ENCODE measurements at regions not wholly inside any gene's neighbourhood (a gene's known extent, or its start where the extent isn't known, plus 50 kb on each side); places are given as distances from the start of the nearest gene placed in this dataset.

DNA sequence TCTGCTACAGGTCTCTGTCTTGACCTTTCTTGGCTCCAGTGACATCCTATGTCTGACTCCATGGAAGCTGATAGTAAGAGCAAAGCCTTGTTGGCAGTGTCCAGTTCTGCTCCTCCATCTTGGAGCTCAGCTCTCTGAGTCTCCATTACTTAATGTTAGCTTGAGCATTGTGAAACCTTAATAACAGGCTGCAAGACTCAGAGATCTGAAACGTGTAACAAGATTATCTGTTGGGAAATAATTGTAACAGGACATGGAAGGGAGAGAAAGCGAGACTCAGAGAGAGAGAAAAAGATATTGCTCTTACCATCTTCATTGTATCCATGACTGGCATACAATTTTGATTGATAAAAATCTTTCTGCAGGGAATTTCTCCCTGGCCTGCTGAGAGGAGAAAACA, 1365.7 kb downstream of the AACS start:
- no peaks in the 10 kb centered on the region for H3K27me3 ChIP-seq (ENCODE audit: insufficient read depth, poor library complexity, severe bottlenecking)

DNA sequence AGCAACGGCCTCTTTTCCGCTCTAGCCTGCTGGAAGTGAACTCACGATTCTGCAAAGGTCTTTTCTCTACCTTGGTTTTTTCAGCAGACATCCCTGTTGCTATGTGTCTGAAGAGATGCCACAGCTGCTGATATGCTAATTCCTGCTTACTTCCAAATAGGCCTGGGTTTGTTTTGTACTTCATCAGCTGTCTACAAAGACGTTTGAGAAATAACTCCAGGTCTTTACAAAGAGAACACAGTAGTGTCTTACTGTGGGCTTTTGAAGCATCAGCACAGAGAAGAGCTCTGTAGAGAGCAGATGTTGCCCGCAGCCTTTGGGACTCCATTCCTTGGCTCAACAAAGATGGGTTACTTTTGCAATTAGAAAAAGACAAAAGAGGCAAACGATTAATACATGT, 1366.5 kb downstream of the AACS start:
- DNase-seq (ENCODE audit: low read depth in 1 of 2, low spot score in 1 of 2): no peak
- Histone ChIP-seq H3K27ac (replicated peaks) (no peak overlapping the region), H3K4me3 (replicated peaks; ENCODE audit: insufficient read depth, low read length) (no peak overlapping the region), H3K27me3 (ENCODE audit: insufficient read depth, poor library complexity, severe bottlenecking) (no peaks in the 10 kb centered on the region)
- TF ChIP-seq GABPA (IDR thresholded peaks at IDR 0.05; ENCODE audit: low read depth): no peak
- TF ChIP-seq, protein P1, sequence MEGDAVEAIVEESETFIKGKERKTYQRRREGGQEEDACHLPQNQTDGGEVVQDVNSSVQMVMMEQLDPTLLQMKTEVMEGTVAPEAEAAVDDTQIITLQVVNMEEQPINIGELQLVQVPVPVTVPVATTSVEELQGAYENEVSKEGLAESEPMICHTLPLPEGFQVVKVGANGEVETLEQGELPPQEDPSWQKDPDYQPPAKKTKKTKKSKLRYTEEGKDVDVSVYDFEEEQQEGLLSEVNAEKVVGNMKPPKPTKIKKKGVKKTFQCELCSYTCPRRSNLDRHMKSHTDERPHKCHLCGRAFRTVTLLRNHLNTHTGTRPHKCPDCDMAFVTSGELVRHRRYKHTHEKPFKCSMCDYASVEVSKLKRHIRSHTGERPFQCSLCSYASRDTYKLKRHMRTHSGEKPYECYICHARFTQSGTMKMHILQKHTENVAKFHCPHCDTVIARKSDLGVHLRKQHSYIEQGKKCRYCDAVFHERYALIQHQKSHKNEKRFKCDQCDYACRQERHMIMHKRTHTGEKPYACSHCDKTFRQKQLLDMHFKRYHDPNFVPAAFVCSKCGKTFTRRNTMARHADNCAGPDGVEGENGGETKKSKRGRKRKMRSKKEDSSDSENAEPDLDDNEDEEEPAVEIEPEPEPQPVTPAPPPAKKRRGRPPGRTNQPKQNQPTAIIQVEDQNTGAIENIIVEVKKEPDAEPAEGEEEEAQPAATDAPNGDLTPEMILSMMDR (IDR thresholded peaks at IDR 0.05; ENCODE audit: insufficient read depth, low read length): no peak
- TF ChIP-seq, protein P2, sequence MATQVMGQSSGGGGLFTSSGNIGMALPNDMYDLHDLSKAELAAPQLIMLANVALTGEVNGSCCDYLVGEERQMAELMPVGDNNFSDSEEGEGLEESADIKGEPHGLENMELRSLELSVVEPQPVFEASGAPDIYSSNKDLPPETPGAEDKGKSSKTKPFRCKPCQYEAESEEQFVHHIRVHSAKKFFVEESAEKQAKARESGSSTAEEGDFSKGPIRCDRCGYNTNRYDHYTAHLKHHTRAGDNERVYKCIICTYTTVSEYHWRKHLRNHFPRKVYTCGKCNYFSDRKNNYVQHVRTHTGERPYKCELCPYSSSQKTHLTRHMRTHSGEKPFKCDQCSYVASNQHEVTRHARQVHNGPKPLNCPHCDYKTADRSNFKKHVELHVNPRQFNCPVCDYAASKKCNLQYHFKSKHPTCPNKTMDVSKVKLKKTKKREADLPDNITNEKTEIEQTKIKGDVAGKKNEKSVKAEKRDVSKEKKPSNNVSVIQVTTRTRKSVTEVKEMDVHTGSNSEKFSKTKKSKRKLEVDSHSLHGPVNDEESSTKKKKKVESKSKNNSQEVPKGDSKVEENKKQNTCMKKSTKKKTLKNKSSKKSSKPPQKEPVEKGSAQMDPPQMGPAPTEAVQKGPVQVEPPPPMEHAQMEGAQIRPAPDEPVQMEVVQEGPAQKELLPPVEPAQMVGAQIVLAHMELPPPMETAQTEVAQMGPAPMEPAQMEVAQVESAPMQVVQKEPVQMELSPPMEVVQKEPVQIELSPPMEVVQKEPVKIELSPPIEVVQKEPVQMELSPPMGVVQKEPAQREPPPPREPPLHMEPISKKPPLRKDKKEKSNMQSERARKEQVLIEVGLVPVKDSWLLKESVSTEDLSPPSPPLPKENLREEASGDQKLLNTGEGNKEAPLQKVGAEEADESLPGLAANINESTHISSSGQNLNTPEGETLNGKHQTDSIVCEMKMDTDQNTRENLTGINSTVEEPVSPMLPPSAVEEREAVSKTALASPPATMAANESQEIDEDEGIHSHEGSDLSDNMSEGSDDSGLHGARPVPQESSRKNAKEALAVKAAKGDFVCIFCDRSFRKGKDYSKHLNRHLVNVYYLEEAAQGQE (IDR thresholded peaks at IDR 0.05; ENCODE audit: insufficient replicate concordance, low read depth): no peak
- no peak for TF ChIP-seq POLR2AphosphoS5 (IDR thresholded peaks at IDR 0.05; ENCODE audit: low read depth)
- TF ChIP-seq SPI1 (IDR thresholded peaks at IDR 0.05; ENCODE audit: borderline replicate concordance, low read depth): no peak

More for the DNA sequence above, 1365.7 kb downstream of the AACS start:
- TF ChIP-seq SPI1 (IDR thresholded peaks at IDR 0.05; ENCODE audit: borderline replicate concordance, low read depth) (no peak), GABPA (IDR thresholded peaks at IDR 0.05; ENCODE audit: low read depth) (no peak), POLR2AphosphoS5 (IDR thresholded peaks at IDR 0.05; ENCODE audit: low read depth) (no peak)
- TF ChIP-seq, protein P2 (IDR thresholded peaks at IDR 0.05; ENCODE audit: insufficient replicate concordance, low read depth): no peak
- TF ChIP-seq, protein P1 (IDR thresholded peaks at IDR 0.05; ENCODE audit: insufficient read depth, low read length): no peak
- Histone ChIP-seq H3K4me3 (replicated peaks; ENCODE audit: insufficient read depth, low read length) (no peak overlapping the region), H3K27ac (replicated peaks) (no peak overlapping the region)
- no peak for DNase-seq (ENCODE audit: low read depth in 1 of 2, low spot score in 1 of 2)

DNA sequence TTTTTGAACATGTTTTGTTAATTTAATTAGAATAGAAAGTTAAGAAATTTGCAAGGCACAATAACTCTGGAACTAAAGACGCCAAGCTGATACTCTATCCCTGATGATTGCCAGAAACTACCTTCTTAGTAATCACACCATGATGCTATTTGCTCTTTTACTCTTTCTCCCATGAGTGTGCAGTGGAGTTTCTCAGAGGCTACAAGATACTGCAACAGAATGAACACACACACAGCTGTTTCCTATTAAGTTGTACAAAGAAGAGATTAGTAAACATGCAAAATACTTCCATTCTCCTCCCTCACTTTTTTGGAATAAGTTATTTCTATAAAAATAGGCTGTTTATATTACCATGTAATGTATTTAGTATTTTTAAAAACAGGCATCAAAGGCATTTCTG, 1367.5 kb downstream of the AACS start:
- TF ChIP-seq SPI1 (IDR thresholded peaks at IDR 0.05; ENCODE audit: borderline replicate concordance, low read depth) (no peak), GABPA (IDR thresholded peaks at IDR 0.05; ENCODE audit: low read depth) (no peak), POLR2AphosphoS5 (IDR thresholded peaks at IDR 0.05; ENCODE audit: low read depth) (no peak)
- TF ChIP-seq, protein P1 (IDR thresholded peaks at IDR 0.05; ENCODE audit: insufficient read depth, low read length): no peak
- TF ChIP-seq, protein P2 (IDR thresholded peaks at IDR 0.05; ENCODE audit: insufficient replicate concordance, low read depth): no peak
- no peak for DNase-seq (ENCODE audit: low read depth in 1 of 2, low spot score in 1 of 2)
- Histone ChIP-seq H3K27ac (replicated peaks) (no peak overlapping the region), H3K27me3 (ENCODE audit: insufficient read depth, poor library complexity, severe bottlenecking) (no peaks in the 10 kb centered on the region), H3K4me3 (replicated peaks; ENCODE audit: insufficient read depth, low read length) (no peak overlapping the region)

All from HL-60 (cell line).